SK-N-SH (cell line): ENCODE measurements at regions not wholly inside any gene's neighbourhood (a gene's known extent, or its start where the extent isn't known, plus 50 kb on each side); places are given as distances from the start of the nearest gene placed in this dataset.

Experiments used
- JUND ChIP-seq: IDR thresholded peaks from 2 replicates; pipeline ENCODE4 v1.4.0; 2012
- TF ChIP-seq, protein P1 (sequence below): fragments of 200-600 bp; sonication (generic); IDR thresholded peaks from 2 replicates; pipeline ENCODE4 v1.6.1; 2017; ENCODE audit warnings: antibody characterized with exemption, mild to moderate bottlenecking, moderate library complexity
- TF ChIP-seq, protein P2 (sequence below): IDR thresholded peaks from 2 replicates; pipeline ENCODE4 v1.4.0; 2012; ENCODE audit warnings: low read depth, borderline replicate concordance

DNA sequence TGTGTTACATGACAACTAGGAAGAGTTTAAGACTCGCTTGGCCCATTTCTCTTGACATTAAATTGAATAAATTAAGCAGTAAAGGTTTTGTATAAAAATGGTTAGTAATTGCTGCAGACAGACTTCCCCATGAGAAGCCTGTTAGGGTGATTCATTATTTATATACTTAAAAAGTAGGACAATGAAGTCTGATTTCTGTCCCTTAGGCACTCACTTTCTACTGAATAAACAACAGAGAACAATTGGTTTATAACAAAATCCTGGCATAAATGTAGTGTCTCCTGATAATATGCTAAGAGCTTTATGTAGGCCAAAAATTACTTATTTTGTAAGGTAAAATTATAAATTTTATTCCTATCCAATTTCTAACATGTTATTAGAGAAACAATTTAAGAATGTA lies 2138.5 kb upstream of the PCDH20 start:
- TF ChIP-seq, protein P1, sequence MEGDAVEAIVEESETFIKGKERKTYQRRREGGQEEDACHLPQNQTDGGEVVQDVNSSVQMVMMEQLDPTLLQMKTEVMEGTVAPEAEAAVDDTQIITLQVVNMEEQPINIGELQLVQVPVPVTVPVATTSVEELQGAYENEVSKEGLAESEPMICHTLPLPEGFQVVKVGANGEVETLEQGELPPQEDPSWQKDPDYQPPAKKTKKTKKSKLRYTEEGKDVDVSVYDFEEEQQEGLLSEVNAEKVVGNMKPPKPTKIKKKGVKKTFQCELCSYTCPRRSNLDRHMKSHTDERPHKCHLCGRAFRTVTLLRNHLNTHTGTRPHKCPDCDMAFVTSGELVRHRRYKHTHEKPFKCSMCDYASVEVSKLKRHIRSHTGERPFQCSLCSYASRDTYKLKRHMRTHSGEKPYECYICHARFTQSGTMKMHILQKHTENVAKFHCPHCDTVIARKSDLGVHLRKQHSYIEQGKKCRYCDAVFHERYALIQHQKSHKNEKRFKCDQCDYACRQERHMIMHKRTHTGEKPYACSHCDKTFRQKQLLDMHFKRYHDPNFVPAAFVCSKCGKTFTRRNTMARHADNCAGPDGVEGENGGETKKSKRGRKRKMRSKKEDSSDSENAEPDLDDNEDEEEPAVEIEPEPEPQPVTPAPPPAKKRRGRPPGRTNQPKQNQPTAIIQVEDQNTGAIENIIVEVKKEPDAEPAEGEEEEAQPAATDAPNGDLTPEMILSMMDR: no peak
- TF ChIP-seq, protein P2, sequence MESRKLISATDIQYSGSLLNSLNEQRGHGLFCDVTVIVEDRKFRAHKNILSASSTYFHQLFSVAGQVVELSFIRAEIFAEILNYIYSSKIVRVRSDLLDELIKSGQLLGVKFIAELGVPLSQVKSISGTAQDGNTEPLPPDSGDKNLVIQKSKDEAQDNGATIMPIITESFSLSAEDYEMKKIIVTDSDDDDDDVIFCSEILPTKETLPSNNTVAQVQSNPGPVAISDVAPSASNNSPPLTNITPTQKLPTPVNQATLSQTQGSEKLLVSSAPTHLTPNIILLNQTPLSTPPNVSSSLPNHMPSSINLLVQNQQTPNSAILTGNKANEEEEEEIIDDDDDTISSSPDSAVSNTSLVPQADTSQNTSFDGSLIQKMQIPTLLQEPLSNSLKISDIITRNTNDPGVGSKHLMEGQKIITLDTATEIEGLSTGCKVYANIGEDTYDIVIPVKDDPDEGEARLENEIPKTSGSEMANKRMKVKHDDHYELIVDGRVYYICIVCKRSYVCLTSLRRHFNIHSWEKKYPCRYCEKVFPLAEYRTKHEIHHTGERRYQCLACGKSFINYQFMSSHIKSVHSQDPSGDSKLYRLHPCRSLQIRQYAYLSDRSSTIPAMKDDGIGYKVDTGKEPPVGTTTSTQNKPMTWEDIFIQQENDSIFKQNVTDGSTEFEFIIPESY: no peak
- no peak for TF ChIP-seq JUND
